Spleen (tissue), 7 donors: ENCODE measurements at regions not wholly inside any gene's neighbourhood (a gene's known extent, or its start where the extent isn't known, plus 50 kb on each side); places are given as distances from the start of the nearest gene placed in this dataset.
"Not testable (repeated sequence)": the region's sequence is repeated elsewhere in the genome, so short reads cannot be mapped to it uniquely, and the experiment has no call there.

Source experiments
- POLR2A ChIP-seq, 3 donors: fragments of 450-650 bp; IDR thresholded peaks; one replicate each; pipeline ENCODE4 v1.5.1; 2017; ENCODE audit warnings: antibody characterized with exemption in 3 of 3, mild to moderate bottlenecking in 1 of 3
- TF ChIP-seq, protein P1 (sequence below), 11 experiments: fragments of 200-600 bp in 7 of 11; fragments of 450-650 bp in 4 of 11; sonication (generic) in 4 of 11; IDR thresholded peaks in 8 of 11; conservative IDR thresholded peaks in 3 of 11; 1 replicate in 7 of 11; 2 replicates in 4 of 11; pipeline versions ENCODE4 v1.4.0 to v1.8.0; 2016 to 2021; ENCODE audit warnings: antibody characterized with exemption in 11 of 11, inconsistent platforms in 4 of 11, mild to moderate bottlenecking in 1 of 11
- donor health status: DM: no; HTN: no; CAD: no; lungs with moderate emphysema.
- donor health status: DM: no; HTN: no; CAD: no.
- donor health status: DM: no; HTN: no; CAD: no.

DNA sequence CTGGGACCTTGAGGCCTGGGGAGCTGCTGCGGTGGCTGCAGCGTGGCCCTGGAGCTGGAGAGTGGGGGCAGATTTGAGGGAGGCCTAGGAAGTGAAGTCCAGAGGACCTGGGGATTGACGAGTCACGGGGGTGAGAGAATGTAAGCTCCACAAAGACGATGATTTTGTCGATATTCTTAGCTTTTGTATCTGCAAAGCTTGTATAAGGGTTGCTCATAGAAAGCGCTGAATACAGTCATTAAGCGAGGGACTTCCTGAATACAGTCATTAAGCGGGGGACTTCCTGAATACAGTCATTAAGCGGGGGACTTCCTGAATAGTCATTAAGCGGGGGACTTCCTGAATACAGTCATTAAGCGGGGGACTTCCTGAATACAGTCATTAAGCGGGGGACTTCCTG lies 89.3 kb upstream of the FRMD1 start:
- TF ChIP-seq, protein P1, sequence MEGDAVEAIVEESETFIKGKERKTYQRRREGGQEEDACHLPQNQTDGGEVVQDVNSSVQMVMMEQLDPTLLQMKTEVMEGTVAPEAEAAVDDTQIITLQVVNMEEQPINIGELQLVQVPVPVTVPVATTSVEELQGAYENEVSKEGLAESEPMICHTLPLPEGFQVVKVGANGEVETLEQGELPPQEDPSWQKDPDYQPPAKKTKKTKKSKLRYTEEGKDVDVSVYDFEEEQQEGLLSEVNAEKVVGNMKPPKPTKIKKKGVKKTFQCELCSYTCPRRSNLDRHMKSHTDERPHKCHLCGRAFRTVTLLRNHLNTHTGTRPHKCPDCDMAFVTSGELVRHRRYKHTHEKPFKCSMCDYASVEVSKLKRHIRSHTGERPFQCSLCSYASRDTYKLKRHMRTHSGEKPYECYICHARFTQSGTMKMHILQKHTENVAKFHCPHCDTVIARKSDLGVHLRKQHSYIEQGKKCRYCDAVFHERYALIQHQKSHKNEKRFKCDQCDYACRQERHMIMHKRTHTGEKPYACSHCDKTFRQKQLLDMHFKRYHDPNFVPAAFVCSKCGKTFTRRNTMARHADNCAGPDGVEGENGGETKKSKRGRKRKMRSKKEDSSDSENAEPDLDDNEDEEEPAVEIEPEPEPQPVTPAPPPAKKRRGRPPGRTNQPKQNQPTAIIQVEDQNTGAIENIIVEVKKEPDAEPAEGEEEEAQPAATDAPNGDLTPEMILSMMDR (IDR thresholded peaks at IDR 0.05 in 8 of 11, conservative IDR thresholded peaks at IDR 0.05 in 3 of 11) = not testable (repeated sequence)
- TF ChIP-seq POLR2A (IDR thresholded peaks at IDR 0.05) = not testable (repeated sequence)
